Mucosa of descending colon (tissue), 3 donors: ENCODE measurements at regions not wholly inside any gene's neighbourhood (a gene's known extent, or its start where the extent isn't known, plus 50 kb on each side); places are given as distances from the start of the nearest gene placed in this dataset.
"Not testable (repeated sequence)": the region's sequence is repeated elsewhere in the genome, so short reads cannot be mapped to it uniquely, and the experiment has no call there.

Experiments
- ATAC-seq: fragments of 200-7000 bp; cut with Tn5 transposase; one replicate; pipeline ENCODE4 v1.9.1; 2020; ENCODE audit warnings: mild to moderate bottlenecking, moderate library complexity
- DNase-seq, 3 donors: peaks; one replicate each; pipeline ENCODE4 v3.0.0-alpha.2; 2020
- H3K36me3 ChIP-seq: fragments of 200-600 bp; one replicate; pipeline ENCODE4 v1.8.0; 2021; ENCODE audit warnings: low read depth, mild to moderate bottlenecking
- H3K4me1 ChIP-seq: fragments of 200-600 bp; one replicate; pipeline ENCODE4 v1.8.0; 2021; ENCODE audit warnings: low read depth, mild to moderate bottlenecking
- H3K4me3 ChIP-seq: fragments of 200-600 bp; one replicate; pipeline ENCODE4 v1.8.0; 2021; ENCODE audit warnings: mild to moderate bottlenecking
- H3K9me3 ChIP-seq: fragments of 200-600 bp; one replicate; pipeline ENCODE4 v1.8.0; 2021; ENCODE audit warnings: mild to moderate bottlenecking
- CTCF ChIP-seq: fragments of 200-600 bp; IDR thresholded peaks from one replicate; pipeline ENCODE4 v1.8.0; 2022; ENCODE audit warnings: antibody characterized with exemption, mild to moderate bottlenecking
- intact Hi-C, 2 donors: fragments of 100-400 bp; cut with DNase I in 1 of 2; cut with micrococcal nuclease in 1 of 2; formaldehyde crosslinking; loops; one replicate each; pipeline versions ENCODE4 v1.11.0 to v1.11.1; 2022; cut with DNase I, micrococcal nuclease
- donor health status: DM: no; HTN: no; CAD: no; lungs with moderate emphysema.
- donor health status: DM: no; HTN: no; CAD: no.
- donor health status: DM: no; HTN: yes; CAD: no.

GRCh38 chr1:67917006-67917405, 83.7 kb upstream of the GNG12 start:
- DNase-seq (no peak), ATAC-seq (no peak)
- intact Hi-C loops: no loop called here
- no peaks in the 10 kb centered on the region for H3K9me3 ChIP-seq
- no peaks in the 10 kb centered on the region for H3K4me1 ChIP-seq
- H3K36me3 ChIP-seq: no peaks in the 10 kb centered on the region
- TF ChIP-seq CTCF: no peak
- no peak overlapping the region for H3K4me3 ChIP-seq

GRCh38 chr1:67916140-67916886, 83.0 kb upstream of the GNG12 start:
- no peak for TF ChIP-seq CTCF
- Histone ChIP-seq H3K36me3 (no peaks in the 10 kb centered on the region), H3K4me1 (no peaks in the 10 kb centered on the region), H3K9me3 (no peaks in the 10 kb centered on the region), H3K4me3 (no peak overlapping the region)
- ATAC-seq (no peak), DNase-seq (no peak)
- intact Hi-C loops: no loop called here

- Histone ChIP-seq H3K4me3 (no peak overlapping the region), H3K36me3 (no peaks in the 10 kb centered on the region), H3K4me1 (no peaks in the 10 kb centered on the region), H3K9me3 (no peaks in the 10 kb centered on the region)
- DNase-seq: no peak
- ATAC-seq: no peak
- intact Hi-C loops: no loop called here
- TF ChIP-seq CTCF: no peak
These were observed 76.5 kb upstream of the GNG12 start for GRCh38 chr1:67909776-67910175.

- DNase-seq (no peak), ATAC-seq (no peak)
- Histone ChIP-seq H3K9me3 (no peaks in the 10 kb centered on the region), H3K4me1 (no peaks in the 10 kb centered on the region), H3K4me3 (no peak overlapping the region), H3K36me3 (no peaks in the 10 kb centered on the region)
- intact Hi-C loops: no loop called here
- TF ChIP-seq CTCF: no peak
These were observed 75.1 kb upstream of the GNG12 start for GRCh38 chr1:67908250-67908936.

- H3K4me1 ChIP-seq, DNase-seq, H3K9me3 ChIP-seq, H3K36me3 ChIP-seq, ATAC-seq, intact Hi-C loops, H3K4me3 ChIP-seq: not testable (repeated sequence)
These were observed 74.2 kb upstream of the GNG12 start for GRCh38 chr1:67907467-67907866.

GRCh38 chr1:67906015-67906414, 72.7 kb upstream of the GNG12 start:
- intact Hi-C loops: not testable (repeated sequence)

GRCh38 chr1:67902546-67903223, 69.4 kb upstream of the GNG12 start:
- H3K4me1 ChIP-seq, intact Hi-C loops, H3K36me3 ChIP-seq, DNase-seq, H3K4me3 ChIP-seq, H3K9me3 ChIP-seq, ATAC-seq: not testable (repeated sequence)

More at GRCh38 chr1:67906015-67906414, 72.7 kb upstream of the GNG12 start:
- H3K4me1 ChIP-seq, H3K9me3 ChIP-seq, ATAC-seq, H3K4me3 ChIP-seq, DNase-seq, H3K36me3 ChIP-seq: not testable (repeated sequence)
